ENCODE measurements at regions not wholly inside any gene's neighbourhood (a gene's known extent, or its start where the extent isn't known, plus 50 kb on each side); places are given as distances from the start of the nearest gene placed in this dataset.

GRCh38 chr2:239552213-239552926 is 151.6 kb upstream of the HDAC4 start:
- CTCF ChIA-PET: no interaction called here
- peaks cover 4% of the 10 kb centered on the region; the same call in 1 of the 2 replicates for H3K4me1 ChIP-seq (ENCODE audit: control insufficient read depth, insufficient read depth, low read length)
- POLR2A ChIA-PET: no interaction called here
- no peak overlapping the region for H3K27ac ChIP-seq (ENCODE audit: extremely low read depth, low read depth, low read length)
- peak; percentile 89 for TF ChIP-seq GLIS1 (tag by site-specific recombination; IDR thresholded peaks at IDR 0.05)
- no peak for TF ChIP-seq GLI4 (tag by site-specific recombination; IDR thresholded peaks at IDR 0.05)
- TF ChIP-seq, protein P1, sequence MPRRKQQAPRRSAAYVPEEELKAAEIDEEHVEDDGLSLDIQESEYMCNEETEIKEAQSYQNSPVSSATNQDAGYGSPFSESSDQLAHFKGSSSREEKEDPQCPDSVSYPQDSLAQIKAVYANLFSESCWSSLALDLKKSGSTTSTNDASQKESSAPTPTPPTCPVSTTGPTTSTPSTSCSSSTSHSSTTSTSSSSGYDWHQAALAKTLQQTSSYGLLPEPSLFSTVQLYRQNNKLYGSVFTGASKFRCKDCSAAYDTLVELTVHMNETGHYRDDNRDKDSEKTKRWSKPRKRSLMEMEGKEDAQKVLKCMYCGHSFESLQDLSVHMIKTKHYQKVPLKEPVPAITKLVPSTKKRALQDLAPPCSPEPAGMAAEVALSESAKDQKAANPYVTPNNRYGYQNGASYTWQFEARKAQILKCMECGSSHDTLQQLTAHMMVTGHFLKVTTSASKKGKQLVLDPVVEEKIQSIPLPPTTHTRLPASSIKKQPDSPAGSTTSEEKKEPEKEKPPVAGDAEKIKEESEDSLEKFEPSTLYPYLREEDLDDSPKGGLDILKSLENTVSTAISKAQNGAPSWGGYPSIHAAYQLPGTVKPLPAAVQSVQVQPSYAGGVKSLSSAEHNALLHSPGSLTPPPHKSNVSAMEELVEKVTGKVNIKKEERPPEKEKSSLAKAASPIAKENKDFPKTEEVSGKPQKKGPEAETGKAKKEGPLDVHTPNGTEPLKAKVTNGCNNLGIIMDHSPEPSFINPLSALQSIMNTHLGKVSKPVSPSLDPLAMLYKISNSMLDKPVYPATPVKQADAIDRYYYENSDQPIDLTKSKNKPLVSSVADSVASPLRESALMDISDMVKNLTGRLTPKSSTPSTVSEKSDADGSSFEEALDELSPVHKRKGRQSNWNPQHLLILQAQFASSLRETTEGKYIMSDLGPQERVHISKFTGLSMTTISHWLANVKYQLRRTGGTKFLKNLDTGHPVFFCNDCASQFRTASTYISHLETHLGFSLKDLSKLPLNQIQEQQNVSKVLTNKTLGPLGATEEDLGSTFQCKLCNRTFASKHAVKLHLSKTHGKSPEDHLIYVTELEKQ (tag by site-specific recombination; IDR thresholded peaks at IDR 0.05; ENCODE audit: borderline replicate concordance): no peak
- no peak overlapping the region for H3K4me3 ChIP-seq (ENCODE audit: low read depth, low read length)
- no peaks in the 10 kb centered on the region for H3K9me3 ChIP-seq (ENCODE audit: control insufficient read depth, insufficient read depth, low read depth, low read length)
- no peaks in the 10 kb centered on the region for H3K36me3 ChIP-seq (ENCODE audit: control insufficient read depth in 2 of 2, insufficient read depth in 1 of 2, low read length in 2 of 2)

DNA sequence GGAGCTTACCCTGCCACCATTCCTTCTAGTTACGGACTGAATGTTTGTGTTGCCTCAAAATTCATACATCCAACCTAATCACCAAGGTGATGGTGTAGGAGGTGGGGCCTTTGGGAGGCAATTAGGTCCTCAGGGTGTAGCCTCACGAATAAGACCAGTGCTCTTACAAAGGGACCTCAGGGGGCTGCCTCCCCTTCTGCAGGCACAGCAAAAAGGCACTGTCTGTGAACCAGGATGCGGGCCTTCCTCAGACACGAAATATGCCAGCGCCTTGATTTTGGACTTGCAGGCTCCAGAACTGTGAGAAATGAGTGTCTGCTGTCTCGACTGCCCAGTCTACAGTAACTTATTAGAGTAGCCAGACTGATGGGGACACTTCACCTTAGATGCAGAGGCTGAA is 150.4 kb upstream of the HDAC4 start:
- TF ChIP-seq PRDM4 (tag by site-specific recombination; IDR thresholded peaks at IDR 0.05) (no peak), EGR2 (tag by site-specific recombination; IDR thresholded peaks at IDR 0.05; ENCODE audit: low read depth) (no peak), MEIS1 (CRISPR knock-in tag; IDR thresholded peaks at IDR 0.05; ENCODE audit: borderline replicate concordance) (no peak), ZNF157 (tag by site-specific recombination; IDR thresholded peaks at IDR 0.05) (no peak), ZFP3 (tag by site-specific recombination; IDR thresholded peaks at IDR 0.05; ENCODE audit: low read depth) (no peak), ZNF664 (tag by site-specific recombination; IDR thresholded peaks at IDR 0.05) (no peak), HOXC10 (CRISPR knock-in tag; IDR thresholded peaks at IDR 0.05) (no peak), ZNF548 (tag by site-specific recombination; IDR thresholded peaks at IDR 0.05) (no peak)
- POLR2A ChIA-PET: no interaction called here
- no peaks in the 10 kb centered on the region for H3K36me3 ChIP-seq (ENCODE audit: control insufficient read depth in 2 of 2, insufficient read depth in 1 of 2, low read length in 2 of 2)
- H3K4me1 ChIP-seq (ENCODE audit: control insufficient read depth, insufficient read depth, low read length): no peaks in the 10 kb centered on the region
- CTCF ChIA-PET: interaction anchor here (0.6 kb wide), 1 partner anchor 145 kb away, joined by 3 read pairs; no protein-coding TSS in a partner anchor
- H3K9me3 ChIP-seq (ENCODE audit: control insufficient read depth, insufficient read depth, low read depth, low read length): no peaks in the 10 kb centered on the region
- no peak overlapping the region for H3K27ac ChIP-seq (ENCODE audit: extremely low read depth, low read depth, low read length)
- H3K4me3 ChIP-seq (ENCODE audit: low read depth, low read length): no peak overlapping the region

DNA sequence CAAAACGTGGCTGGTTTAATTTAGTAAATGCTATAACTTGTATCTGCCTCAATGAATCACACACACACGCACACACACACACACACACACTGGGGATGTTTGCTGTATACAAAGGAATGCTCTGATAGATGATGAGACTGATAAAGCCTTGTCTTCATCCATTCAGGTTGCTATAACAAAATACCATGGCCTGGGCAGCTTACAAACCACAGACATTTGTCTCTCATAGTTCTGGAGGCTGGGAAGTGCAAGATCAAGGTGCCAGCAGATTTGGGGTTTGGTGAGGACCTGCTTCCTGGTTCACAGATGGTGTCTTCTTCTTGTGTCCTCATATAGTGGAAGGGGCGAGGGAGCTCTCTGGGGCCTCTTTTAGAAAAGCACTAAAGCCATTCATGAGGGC is 149.5 kb upstream of the HDAC4 start:
- POLR2A ChIA-PET: no interaction called here
- Histone ChIP-seq H3K9me3 (ENCODE audit: control insufficient read depth, insufficient read depth, low read depth, low read length) (no peaks in the 10 kb centered on the region), H3K27ac (ENCODE audit: extremely low read depth, low read depth, low read length) (no peak overlapping the region), H3K4me1 (ENCODE audit: control insufficient read depth, insufficient read depth, low read length) (no peaks in the 10 kb centered on the region), H3K4me3 (ENCODE audit: low read depth, low read length) (no peak overlapping the region), H3K36me3 (ENCODE audit: control insufficient read depth in 2 of 2, insufficient read depth in 1 of 2, low read length in 2 of 2) (no peaks in the 10 kb centered on the region)
- no peak for TF ChIP-seq ZXDB (tag by site-specific recombination; IDR thresholded peaks at IDR 0.05)
- TF ChIP-seq ZNF585B (tag by site-specific recombination; IDR thresholded peaks at IDR 0.05): no peak
- TF ChIP-seq ZNF596 (tag by site-specific recombination; IDR thresholded peaks at IDR 0.05): no peak
- CTCF ChIA-PET: interaction anchor here (0.6 kb wide), 1 partner anchor 144 kb away, joined by 3 read pairs; no protein-coding TSS in a partner anchor

All from HEK293 (cell line).